Fibroblast of villous mesenchyme (primary cell): ENCODE measurements at regions not wholly inside any gene's neighbourhood (a gene's known extent, or its start where the extent isn't known, plus 50 kb on each side); places are given as distances from the start of the nearest gene placed in this dataset.
A peak's percentile ranks its signal among the peaks of the same experiment; 100 is the strongest.

Experiments used
- DNase-seq: peaks from one replicate; pipeline ENCODE4 v3.0.0-alpha.2; 2010; ENCODE audit warnings: low read depth
- H3K4me3 ChIP-seq: 2 replicates; pipeline ENCODE4 v1.5.1; 2011; ENCODE audit warnings: low read depth, mild to moderate bottlenecking, low read length
- CTCF ChIP-seq: IDR thresholded peaks from 2 replicates; pipeline ENCODE4 v1.5.1; 2012; ENCODE audit warnings: low read depth, mild to moderate bottlenecking, low read length; ENCODE audit not compliant: insufficient read depth

- no peak overlapping the region for H3K4me3 ChIP-seq
- no peak for TF ChIP-seq CTCF
- no peak for DNase-seq
Measured at GRCh38 chr2:176813621-176814049, 399.0 kb upstream of the HNRNPA3 start.

GRCh38 chr2:176814274-176814673, 398.3 kb upstream of the HNRNPA3 start:
- no peak for TF ChIP-seq CTCF
- no peak overlapping the region for H3K4me3 ChIP-seq
- DNase-seq = no peak

GRCh38 chr2:176814740-176815367, 397.7 kb upstream of the HNRNPA3 start:
- H3K4me3 ChIP-seq = no peak overlapping the region
- DNase-seq = peak; percentile 33
- peak; percentile 50 for TF ChIP-seq CTCF

- DNase-seq = no peak
- TF ChIP-seq CTCF = no peak
- no peak overlapping the region for H3K4me3 ChIP-seq
Measured at GRCh38 chr2:176817061-176817565, 395.5 kb upstream of the HNRNPA3 start.

- no peak overlapping the region for H3K4me3 ChIP-seq
- no peak for TF ChIP-seq CTCF
- no peak for DNase-seq
Measured at GRCh38 chr2:176818076-176818475, 394.5 kb upstream of the HNRNPA3 start.

GRCh38 chr2:176818617-176819016, 394.0 kb upstream of the HNRNPA3 start:
- TF ChIP-seq CTCF = no peak
- peak; percentile 7 for DNase-seq
- H3K4me3 ChIP-seq = no peak overlapping the region

GRCh38 chr2:176819306-176819705, 393.3 kb upstream of the HNRNPA3 start:
- H3K4me3 ChIP-seq = no peak overlapping the region
- no peak for TF ChIP-seq CTCF
- DNase-seq = no peak
